GM18870 (cell line): ENCODE measurements at regions not wholly inside any gene's neighbourhood (a gene's known extent, or its start where the extent isn't known, plus 50 kb on each side); places are given as distances from the start of the nearest gene placed in this dataset.
"Not testable (repeated sequence)": the region's sequence is repeated elsewhere in the genome, so short reads cannot be mapped to it uniquely, and the experiment has no call there.

ENCODE experiments used
- ATAC-seq: cut with Tn5 transposase; IDR thresholded peaks from one replicate; pipeline ENCODE4 v1.9.1; 2021; ENCODE audit warnings: moderate library complexity; ENCODE audit not compliant: unreplicated experiment

DNA sequence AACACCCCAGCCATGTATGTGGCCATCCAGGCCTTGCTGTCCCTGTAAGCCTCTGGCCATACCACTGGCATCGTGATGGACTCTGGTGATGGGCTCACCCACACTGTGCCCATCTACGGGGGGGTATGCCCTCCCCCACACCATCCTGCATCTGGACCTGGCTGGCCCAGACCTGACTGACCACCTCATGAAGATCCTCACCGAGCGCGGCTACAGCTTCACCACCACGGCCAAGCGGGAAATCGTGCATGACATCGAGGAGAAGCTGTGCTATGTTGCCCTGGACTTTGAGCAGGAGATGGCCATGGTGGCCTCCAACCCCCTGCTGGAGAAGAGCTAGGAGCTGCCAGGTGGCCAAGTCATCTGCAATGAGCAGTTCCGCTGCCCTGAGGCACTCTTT, 80.4 kb upstream of the ZCCHC2 start:
- no peak for ATAC-seq

DNA sequence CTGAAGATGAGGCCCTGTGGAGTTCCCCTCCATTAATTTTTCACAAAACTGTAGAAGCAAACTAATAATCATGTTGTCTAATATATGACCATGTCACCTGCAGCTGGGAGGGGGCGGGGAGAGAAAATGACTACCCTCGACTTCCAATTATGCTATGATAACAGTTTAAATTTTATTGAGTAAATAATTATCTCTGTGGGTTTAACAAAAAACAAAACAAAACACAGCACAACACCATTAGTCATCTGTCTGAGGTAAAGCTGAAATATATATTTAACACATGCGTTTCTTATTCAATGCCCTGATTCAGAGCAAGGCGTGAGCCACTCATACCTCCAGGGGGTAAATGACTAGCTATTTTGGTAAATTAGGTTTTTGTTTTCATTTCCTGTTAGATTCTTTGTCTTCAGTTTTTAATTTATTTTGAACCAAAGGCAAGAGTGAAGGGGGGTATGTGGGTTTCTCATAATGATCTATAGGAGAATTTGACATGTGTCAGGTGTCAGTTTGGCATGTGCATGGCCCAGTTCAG, 77.4 kb upstream of the ZCCHC2 start:
- ATAC-seq = peak; percentile 73

DNA sequence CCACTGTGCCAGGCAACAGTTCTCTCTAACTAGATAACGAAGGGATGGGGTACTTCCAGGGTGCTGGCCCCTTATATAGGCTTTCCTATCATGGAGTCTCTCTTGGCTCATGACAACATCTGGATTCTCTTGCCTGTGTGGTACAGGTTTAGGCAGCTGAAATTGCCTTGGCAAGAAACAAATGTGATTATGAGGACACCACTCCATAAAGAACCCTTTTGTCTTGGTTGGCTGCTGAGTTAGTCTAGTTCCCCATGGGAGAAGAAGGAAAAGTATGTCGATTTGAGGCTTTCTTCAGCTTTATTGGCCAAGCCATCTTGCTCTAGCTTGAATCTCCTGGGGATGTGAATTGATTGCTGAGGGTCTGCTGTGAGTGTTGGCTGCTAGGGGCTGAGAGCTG, 76.3 kb upstream of the ZCCHC2 start:
- no peak for ATAC-seq

DNA sequence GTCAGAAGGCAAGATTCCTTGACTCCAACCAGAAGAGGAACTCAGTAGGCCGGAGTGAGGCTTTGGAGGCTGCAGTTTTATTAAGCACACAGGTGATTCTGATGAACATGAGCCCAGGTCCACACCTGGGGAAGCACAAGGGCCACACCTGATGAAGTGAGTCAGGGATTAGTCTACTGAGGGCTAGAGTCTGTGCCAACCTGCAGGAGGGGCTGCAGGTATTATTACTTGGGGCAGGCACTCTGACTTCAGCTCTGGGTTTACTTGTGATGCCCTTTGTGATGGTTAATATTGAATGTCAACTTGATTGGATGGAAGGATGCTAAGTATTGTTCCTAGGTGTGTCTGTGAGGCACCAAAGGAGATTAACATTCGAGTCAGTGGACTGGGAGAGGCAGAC, 75.2 kb upstream of the ZCCHC2 start:
- no peak for ATAC-seq

DNA sequence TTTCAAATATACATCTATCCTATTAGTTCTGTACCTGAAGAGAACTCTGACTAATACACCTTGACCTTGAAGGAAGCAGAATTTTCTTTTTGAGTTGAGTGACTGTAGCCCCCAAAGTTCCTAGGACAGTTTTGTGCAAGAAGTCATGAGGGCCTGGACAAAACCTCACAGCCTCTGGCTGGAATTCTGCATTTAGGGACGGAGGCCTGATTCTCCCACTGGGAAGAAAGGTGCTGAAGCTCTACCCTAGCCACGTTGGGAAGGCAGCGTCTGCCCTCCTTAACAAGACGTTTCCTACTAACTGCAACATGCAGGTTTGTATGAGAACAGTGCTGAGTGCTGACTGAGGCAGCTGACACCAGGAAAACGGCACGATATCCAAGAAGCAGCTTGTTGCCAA, 74.4 kb upstream of the ZCCHC2 start:
- no peak for ATAC-seq

DNA sequence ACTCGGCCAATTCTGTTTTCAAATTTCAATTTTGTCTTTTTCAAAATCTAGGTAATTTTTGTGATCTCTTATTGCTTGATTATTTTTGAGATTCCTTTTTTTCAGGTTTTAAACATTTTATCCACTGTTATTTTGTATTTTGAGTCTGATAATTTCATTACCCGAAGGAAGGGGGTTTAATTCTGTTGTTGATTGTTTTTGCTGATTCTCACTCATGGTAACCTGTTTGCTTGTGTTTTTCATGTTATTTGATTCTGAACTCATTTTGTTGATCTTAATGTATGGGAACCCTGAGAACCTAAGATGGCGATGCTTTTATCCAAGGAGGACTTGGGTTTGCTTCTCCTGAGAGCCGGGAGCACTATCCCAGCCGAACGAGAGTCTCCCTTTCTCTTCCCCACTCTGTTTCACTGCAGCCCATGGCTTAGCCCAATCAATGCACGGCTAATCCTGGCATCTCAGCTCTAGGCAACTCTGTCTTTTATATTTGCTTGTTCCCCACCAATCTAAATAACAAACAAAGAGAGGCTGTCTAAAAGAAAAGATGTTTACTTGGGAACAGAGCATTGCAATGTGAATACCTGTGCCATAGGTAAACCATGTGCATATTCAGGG, 73.2 kb upstream of the ZCCHC2 start:
- ATAC-seq = no peak

DNA sequence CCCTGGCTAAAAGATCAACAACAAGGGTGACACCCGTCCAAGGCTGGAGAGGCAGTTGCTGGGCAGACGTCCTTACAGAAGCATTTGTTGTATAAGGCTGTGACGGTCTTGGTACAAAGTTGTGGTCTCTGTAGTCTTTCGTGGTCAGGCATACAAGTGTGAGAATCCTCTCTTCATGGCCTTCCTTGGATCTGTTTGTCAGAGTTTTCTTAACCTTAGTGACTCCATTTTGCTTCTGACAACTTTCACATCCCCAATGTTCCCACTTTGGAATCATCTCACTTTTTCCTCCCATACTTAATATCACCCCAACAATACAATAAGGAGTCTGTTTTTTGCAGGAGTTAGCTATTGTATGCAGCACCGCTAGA, 72.7 kb upstream of the ZCCHC2 start:
- ATAC-seq = no peak

DNA sequence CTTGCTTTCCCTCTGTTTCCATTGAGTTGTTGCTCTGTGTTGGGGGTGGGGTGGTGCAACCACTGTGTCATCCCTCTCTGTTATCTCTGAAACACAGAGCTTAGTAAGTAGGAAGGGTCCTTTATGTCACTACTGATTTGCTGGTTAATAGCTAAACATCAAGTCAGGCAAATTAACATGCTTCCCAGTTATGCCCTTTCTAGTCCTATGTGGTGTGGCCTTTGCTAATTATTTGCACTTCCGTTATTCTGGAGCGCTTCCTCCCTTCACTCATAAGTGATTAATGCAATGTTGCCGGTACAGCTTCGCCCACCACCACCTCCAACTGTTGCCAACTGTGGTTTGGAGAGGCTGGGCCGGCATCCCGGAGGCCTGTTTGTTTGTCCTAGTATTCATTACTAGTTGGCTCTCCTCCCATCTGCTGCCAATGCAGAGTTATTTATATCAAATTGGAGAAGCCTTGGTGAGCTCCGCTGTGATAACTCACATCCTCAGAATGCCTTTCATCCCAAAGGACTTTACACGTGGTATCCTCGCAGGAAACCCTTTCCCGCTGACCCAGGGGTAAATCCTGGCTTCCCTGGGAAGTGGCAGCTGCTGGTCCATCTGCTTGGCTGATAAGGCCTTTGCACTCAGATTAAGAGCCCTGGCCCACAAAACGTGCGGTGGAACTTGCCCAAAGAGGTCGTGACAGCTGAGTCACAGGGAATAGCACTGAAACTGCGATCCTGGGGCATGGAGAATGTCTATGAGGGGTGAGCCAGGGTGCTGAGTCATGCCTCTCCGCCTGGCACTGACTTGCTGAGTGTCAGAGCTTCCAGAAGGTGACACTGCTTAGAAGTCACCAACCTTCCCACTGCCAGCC, 72.0 kb upstream of the ZCCHC2 start:
- no peak for ATAC-seq

DNA sequence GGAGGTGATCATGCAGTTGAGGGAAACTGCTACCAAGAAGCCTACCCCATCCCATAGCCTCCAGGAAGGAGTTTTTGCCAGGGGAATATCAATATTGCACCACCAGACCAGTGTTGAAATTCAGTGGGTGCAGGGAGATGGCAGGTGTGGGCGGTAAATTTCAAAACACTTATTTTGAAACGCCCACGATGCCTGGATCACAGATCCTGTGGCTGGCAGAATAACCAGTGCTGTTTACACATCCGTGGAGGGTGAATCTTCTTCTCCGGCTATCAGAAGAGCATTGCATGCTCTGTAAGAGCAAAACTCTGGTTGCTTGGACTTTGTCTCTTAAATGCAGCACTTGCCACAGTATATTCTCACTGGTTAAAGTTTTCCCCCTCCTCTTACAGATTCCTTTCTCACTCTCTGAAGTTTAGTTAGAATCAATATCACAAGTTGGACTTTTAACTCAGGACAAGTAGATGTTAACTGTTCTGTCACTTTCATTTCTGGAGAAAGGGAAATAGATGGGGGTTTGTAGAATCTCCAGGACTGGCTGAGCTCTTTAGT, 70.5 kb upstream of the ZCCHC2 start:
- ATAC-seq = no peak

DNA sequence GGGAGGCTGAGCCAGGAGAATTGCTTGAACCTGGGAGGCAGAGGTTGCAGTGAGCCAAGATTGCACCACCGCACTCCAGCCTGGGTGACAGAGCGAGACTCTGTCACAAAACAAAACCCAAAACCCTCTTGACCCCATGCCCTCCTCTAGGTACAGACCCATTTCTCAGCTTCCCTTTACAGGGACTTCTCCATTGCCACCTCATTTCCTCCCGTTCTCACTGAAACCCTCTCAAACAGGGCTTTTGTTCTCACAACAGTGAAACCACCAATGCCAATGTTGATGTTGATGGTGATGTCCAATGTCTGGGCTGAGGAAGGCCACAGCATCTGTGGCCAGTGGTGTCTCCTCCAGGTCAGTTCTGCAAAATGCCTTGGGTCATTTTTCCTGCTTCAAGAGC, 69.0 kb upstream of the ZCCHC2 start:
- ATAC-seq = peak; percentile 52

DNA sequence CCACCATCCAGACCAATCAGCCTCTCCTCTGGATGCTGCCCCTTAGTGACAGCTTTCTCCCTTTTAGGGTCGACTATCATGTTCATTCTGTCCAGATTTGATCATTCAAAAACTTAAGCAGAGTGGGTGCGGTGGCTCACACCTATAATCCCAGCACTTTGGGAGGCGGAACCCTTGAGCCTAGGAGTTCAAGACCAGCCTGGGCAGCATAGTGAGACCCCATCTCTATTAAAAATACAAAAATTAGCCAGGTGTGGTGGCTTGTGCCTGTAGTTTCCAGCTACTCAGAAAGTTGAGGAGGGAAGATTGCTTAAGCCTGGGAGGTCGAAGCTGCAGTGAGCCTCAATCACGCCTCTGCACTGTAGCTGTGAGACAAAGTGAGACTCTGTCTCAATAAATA, 68.3 kb upstream of the ZCCHC2 start:
- ATAC-seq = no peak

DNA sequence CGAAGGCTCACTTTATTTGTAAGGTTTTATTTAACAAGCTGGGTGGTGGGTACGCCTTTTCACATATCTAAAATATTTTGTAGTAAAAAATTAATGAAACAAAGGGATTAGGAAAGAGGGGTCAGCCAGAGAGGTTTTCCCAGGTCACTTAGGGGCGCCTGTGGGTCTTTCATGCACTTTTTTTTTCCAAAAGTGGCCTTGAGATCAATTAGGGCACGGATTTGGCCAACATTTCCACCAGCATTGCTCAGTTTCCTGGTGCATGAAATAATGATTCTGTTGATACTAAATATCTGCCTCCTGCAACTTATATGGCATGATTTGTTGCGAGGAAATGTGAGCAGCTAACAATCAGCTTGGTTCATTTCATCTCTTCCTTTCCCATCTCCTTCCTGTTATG, 67.6 kb upstream of the ZCCHC2 start:
- no peak for ATAC-seq

DNA sequence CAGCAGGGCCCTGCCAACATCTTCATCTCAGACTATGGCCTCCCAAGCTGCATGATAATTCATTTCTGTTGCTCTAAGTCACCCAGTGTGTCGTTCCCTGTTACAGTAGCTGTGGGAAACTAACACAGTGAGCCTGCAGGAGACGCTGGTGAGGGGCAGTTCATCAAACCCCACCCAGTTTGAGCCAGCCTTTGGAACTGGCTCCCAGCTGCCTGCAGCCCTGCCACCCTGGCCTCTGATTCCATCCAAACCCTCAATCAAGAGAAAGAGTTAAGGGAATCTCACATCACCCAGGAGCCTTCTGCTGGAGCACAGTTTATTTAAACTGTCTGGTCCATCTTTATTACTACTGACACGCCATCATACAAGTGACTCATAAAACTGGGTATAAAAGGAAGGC, 64.9 kb upstream of the ZCCHC2 start:
- no peak for ATAC-seq

DNA sequence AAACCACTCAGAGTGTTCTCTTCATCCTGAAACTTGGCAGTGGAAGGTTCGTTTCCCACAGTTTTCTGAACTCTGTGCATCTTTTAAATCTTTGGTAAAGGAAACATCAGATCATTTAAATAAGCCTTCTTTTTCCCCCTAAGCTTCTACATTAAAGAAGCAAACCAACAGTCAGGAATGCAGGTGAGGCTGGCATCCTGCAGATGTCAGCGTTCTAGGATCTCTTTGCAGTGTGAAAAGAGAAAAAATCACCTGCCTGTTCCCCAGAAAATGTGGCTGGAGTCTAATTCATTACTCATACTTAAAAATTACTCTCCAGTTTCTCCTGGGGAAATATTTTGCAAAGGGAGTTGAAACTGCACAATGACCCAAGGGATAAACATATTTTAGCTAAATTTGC, 64.5 kb upstream of the ZCCHC2 start:
- no peak for ATAC-seq

DNA sequence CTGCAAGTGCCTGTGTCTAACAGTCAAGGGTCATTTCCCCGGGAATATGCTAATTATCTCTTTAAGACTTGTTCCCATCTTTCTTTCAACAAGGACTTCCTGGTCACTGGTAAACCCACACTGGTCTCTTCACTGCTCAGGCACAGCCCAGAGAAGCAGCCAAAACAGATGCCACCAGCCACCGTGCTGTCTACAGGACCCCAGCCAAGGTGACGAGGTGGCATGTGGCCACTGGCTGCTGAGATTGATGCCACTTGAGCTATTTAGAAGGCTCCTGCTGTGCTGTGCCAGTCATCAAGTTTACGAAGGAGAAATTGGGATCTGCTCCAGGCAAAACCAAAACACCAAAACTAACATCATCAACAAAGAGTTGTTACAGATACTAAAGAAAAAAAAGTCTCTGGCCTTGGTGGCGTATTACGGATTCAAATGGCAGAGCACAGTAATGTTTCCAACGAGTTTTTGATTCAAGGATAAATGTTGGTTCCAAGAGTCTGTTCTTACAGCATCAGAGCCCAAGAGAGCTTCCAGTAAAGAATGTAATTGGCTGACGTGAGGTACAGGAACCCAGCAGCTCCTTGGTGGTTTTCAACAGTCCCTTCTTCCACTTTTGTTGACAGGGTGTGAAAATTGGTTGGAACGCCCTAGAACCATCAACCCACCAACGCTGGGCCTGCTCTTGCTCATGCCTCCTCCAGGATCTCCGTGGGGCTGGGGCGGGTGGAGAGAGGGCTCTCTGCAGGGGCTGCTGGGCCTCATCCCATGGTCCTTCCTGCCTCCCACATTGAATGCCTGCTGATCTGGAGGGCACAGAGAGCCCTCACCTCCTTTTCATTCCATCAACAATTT, 63.7 kb upstream of the ZCCHC2 start:
- no peak for ATAC-seq

DNA sequence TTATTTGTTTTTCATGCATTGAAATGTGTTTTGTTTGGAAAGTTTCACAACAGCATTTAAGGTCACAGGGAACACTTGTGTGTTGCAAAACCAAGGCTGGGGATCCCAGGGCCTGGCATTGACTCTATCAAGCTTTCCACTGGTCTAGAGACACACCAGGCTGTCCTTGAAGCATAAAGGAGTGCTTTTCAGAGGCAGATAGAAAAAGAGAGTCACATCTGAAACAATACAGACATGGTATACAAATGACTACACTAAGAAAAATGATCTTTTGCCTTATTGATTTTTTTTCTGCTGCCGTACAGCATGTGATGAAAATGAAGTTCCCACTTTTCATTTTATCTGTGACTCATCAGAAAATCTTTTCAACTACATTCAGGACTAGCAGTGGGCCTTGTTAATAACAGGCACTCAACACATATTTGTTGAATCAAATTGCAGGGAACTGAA, 61.9 kb upstream of the ZCCHC2 start:
- no peak for ATAC-seq

DNA sequence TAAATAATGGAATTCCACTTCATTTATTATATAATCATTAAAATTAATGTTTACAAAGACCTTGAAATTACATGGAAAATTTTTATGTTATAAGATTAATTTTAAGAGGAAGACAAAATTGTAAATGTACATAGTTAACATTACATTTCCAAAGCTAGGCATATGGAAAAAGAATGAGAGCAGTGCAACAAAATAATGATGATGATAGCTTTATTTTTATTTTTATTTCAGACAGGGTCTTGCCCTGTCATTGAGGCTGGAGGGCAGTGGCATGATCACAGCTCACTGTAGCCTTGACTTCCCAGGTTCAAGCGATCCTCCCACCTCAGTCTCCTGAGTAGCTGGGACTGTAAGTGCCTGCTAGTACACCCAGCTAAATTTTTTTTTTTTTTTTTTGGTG, 61.2 kb upstream of the ZCCHC2 start:
- ATAC-seq = no peak

DNA sequence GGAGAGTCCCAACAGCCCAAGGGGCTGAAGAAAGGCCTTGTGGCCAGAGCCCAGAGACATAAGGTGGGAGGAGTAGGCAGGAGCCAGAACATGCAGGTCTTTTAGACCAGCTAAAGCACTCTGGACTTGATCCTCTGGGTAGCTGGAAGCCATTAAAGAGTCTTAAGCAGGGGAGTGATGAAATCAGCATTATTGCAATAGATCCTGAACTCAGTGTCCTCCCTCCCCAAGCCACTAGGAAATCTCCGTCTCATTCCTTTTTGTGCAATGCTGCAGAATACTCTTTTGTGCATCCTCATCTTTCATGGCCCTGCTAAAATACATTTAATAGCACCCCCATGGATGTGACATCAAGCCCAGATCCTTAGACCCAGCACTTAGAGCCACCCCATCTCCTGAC, 58.6 kb upstream of the ZCCHC2 start:
- no peak for ATAC-seq

DNA sequence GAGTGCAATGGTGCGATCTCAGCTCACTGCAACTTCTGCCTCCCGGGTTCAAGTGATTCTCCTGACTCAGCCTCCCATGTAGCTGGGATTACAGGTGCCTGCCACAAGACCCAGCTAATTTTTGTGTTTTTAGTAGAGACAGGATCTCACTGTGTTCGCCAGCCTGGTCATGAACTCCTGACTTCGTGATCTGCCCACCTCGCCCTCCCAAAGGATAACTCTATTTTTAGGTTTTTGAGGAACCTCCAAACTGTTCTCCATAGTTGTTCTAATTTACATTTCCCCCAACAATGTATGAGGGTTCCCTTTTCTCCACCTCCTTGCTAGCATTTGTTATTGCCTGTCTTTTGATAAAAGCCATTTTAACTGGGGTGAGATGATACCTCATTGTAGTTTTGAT, 53.7 kb upstream of the ZCCHC2 start:
- not testable (repeated sequence) for ATAC-seq
